ENCODE measurements at regions not wholly inside any gene's neighbourhood (a gene's known extent, or its start where the extent isn't known, plus 50 kb on each side); places are given as distances from the start of the nearest gene placed in this dataset.

DNA sequence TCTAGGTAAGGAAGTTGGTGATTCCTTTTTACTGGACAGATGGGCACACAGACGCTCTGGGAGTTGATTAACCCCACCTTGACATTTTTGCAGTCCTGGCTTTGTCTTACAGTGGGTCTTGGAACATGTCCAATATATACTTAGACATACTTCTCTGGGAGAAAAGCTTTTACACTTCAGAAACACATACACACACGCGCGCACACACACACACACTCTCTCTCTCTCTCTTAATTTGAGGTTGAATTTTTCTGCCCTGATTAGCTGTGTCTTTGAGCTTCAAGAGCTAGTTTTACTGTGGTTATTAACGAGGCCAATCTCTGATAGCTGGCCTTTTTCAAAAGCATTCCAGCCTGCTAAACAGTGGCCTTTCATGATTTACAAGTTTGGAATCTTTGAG, 215.0 kb downstream of the MYCN start:
- H3K27me3 ChIP-seq (replicated peaks in 1 of 4; ENCODE audit: control extremely low read depth in 1 of 4, control insufficient read depth in 3 of 4, insufficient read depth in 4 of 4, low read length in 3 of 4), result peaks cover 0 to 2% (median 0%) of the 10 kb centered on the region in 4 experiments
- H3K4me2 ChIP-seq (replicated peaks; ENCODE audit: low read depth, low read length, poor library complexity, severe bottlenecking), result no peak overlapping the region
- no peak overlapping the region for H3K27ac ChIP-seq (ENCODE audit: low read length in 2 of 2)
- H3K4me3 ChIP-seq (ENCODE audit: control extremely low read depth in 1 of 5, extremely low read depth in 1 of 5, insufficient read depth in 1 of 5, low read depth in 2 of 5, low read length in 4 of 5), result no peak overlapping the region
- no peak for ATAC-seq (ENCODE audit: low read depth)
- H4K20me1 ChIP-seq (ENCODE audit: control insufficient read depth, insufficient read depth, low read length, poor library complexity, severe bottlenecking), result no peaks in the 10 kb centered on the region
- Mint-ChIP-seq H3K9me3 (ENCODE audit: insufficient read depth) (peaks cover 4% of the 10 kb centered on the region), H3K27me3 (peaks cover 4% of the 10 kb centered on the region), H3K4me1 (no peaks in the 10 kb centered on the region), H3K4me3 (no peak overlapping the region), H3K27ac (no peak overlapping the region)
- no peak for DNase-seq
- no peak overlapping the region for H2AFZ ChIP-seq (ENCODE audit: insufficient read depth, low read depth, low read length, poor library complexity, severe bottlenecking)
- no peaks in the 10 kb centered on the region for H3K79me2 ChIP-seq (ENCODE audit: control insufficient read depth, insufficient read depth, low read length)
- no peak overlapping the region for H3K9ac ChIP-seq (ENCODE audit: low read length)
- ChIA-PET CTCF (no interaction called here), POLR2A (no interaction called here)
- intact Hi-C loops (cut with micrococcal nuclease), result no loop called here
- no CpG with 5 or more reads among the region's 5 CpGs for WGBS (ENCODE audit: insufficient coverage)
- H3K4me1 ChIP-seq (ENCODE audit: control insufficient read depth in 2 of 2, insufficient read depth in 2 of 2, low read length in 2 of 2), result no peaks in the 10 kb centered on the region
- H3K36me3 ChIP-seq (replicated peaks in 1 of 2; ENCODE audit: control extremely low read depth in 1 of 2, control insufficient read depth in 1 of 2, extremely low read depth in 1 of 2, insufficient read depth in 2 of 2, low read length in 1 of 2), result no peaks in the 10 kb centered on the region
- TF ChIP-seq, protein P1, sequence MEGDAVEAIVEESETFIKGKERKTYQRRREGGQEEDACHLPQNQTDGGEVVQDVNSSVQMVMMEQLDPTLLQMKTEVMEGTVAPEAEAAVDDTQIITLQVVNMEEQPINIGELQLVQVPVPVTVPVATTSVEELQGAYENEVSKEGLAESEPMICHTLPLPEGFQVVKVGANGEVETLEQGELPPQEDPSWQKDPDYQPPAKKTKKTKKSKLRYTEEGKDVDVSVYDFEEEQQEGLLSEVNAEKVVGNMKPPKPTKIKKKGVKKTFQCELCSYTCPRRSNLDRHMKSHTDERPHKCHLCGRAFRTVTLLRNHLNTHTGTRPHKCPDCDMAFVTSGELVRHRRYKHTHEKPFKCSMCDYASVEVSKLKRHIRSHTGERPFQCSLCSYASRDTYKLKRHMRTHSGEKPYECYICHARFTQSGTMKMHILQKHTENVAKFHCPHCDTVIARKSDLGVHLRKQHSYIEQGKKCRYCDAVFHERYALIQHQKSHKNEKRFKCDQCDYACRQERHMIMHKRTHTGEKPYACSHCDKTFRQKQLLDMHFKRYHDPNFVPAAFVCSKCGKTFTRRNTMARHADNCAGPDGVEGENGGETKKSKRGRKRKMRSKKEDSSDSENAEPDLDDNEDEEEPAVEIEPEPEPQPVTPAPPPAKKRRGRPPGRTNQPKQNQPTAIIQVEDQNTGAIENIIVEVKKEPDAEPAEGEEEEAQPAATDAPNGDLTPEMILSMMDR (IDR thresholded peaks at IDR 0.05), result no peak
- TF ChIP-seq EZH2 (IDR thresholded peaks at IDR 0.05; ENCODE audit: borderline replicate concordance, insufficient read depth, low read depth, low read length, poor library complexity, severe bottlenecking), result no peak
- H3K9me3 ChIP-seq (ENCODE audit: control extremely low read depth in 1 of 3, control insufficient read depth in 2 of 3, insufficient read depth in 1 of 3, low read length in 2 of 3), result peaks cover 0 to 3% (median 0%) of the 10 kb centered on the region in 3 donors

DNA sequence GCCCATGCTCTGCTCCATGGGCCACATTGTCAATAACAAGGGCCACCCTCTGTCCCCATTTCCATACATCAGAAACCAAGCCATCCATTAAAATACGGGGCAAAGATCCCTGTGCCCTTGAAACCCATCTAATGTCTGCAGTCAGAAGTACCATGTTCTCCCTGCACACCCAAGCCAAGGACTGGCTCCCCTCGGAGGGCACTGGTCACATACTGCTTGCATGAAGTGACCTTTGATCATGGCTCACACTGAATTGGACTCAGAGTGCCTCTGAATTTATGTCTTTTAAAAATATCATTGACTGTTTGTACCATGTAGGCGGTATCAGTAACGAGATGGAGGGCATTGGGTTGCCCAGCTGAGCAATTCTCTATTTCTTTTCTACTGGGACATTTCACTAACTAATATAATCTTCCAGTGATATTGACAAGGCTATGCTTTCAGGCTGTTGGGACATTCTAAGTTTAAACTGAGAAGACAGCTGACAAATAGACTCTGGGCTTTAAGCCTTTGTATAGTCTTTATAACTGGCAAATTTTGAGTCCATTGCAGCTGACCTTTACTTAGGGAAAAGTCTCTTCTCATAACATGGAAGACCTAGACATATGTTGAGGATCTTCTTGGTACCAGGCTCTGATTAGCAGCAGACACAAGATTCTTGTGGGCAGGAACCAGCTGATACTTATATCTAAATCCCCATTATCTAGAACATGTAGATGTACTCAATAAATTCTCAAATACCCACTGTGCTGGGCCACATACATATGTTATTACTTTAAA, 214.3 kb downstream of the MYCN start:
- Histone ChIP-seq H3K4me1 (ENCODE audit: control insufficient read depth in 2 of 2, insufficient read depth in 2 of 2, low read length in 2 of 2) (no peaks in the 10 kb centered on the region), H3K4me2 (replicated peaks; ENCODE audit: low read depth, low read length, poor library complexity, severe bottlenecking) (no peak overlapping the region), H3K27me3 (replicated peaks in 1 of 4; ENCODE audit: control extremely low read depth in 1 of 4, control insufficient read depth in 3 of 4, insufficient read depth in 4 of 4, low read length in 3 of 4) (peaks cover 0 to 2% (median 0%) of the 10 kb centered on the region in 4 experiments), H3K9ac (ENCODE audit: low read length) (no peak overlapping the region), H4K20me1 (ENCODE audit: control insufficient read depth, insufficient read depth, low read length, poor library complexity, severe bottlenecking) (no peaks in the 10 kb centered on the region), H3K9me3 (ENCODE audit: control extremely low read depth in 1 of 3, control insufficient read depth in 2 of 3, insufficient read depth in 1 of 3, low read length in 2 of 3) (peaks cover 0 to 3% (median 0%) of the 10 kb centered on the region in 3 donors), H3K4me3 (ENCODE audit: control extremely low read depth in 1 of 5, extremely low read depth in 1 of 5, insufficient read depth in 1 of 5, low read depth in 2 of 5, low read length in 4 of 5) (no peak overlapping the region), H3K27ac (ENCODE audit: low read length in 2 of 2) (no peak overlapping the region), H3K79me2 (ENCODE audit: control insufficient read depth, insufficient read depth, low read length) (no peaks in the 10 kb centered on the region), H2AFZ (ENCODE audit: insufficient read depth, low read depth, low read length, poor library complexity, severe bottlenecking) (no peak overlapping the region), H3K36me3 (replicated peaks in 1 of 2; ENCODE audit: control extremely low read depth in 1 of 2, control insufficient read depth in 1 of 2, extremely low read depth in 1 of 2, insufficient read depth in 2 of 2, low read length in 1 of 2) (no peaks in the 10 kb centered on the region)
- H3K27ac Mint-ChIP-seq, result no peak overlapping the region
- peaks cover 4% of the 10 kb centered on the region for H3K9me3 Mint-ChIP-seq (ENCODE audit: insufficient read depth)
- ChIA-PET CTCF (no interaction called here), POLR2A (no interaction called here)
- 89% methylated on average over 2 of the region's 4 CpGs for WGBS (ENCODE audit: insufficient coverage)
- DNase-seq, result no peak
- TF ChIP-seq, protein P1 (IDR thresholded peaks at IDR 0.05), result no peak
- no peak for TF ChIP-seq EZH2 (IDR thresholded peaks at IDR 0.05; ENCODE audit: borderline replicate concordance, insufficient read depth, low read depth, low read length, poor library complexity, severe bottlenecking)
- intact Hi-C loops (cut with micrococcal nuclease), result no loop called here
- H3K4me1 Mint-ChIP-seq, result no peaks in the 10 kb centered on the region
- H3K4me3 Mint-ChIP-seq, result no peak overlapping the region
- peaks cover 4% of the 10 kb centered on the region for H3K27me3 Mint-ChIP-seq
- ATAC-seq (ENCODE audit: low read depth), result no peak

All from B cell (primary cell).